GM18873 (cell line): ENCODE measurements at regions not wholly inside any gene's neighbourhood (a gene's known extent, or its start where the extent isn't known, plus 50 kb on each side); places are given as distances from the start of the nearest gene placed in this dataset.

ENCODE experiments used
- ATAC-seq: cut with Tn5 transposase; IDR thresholded peaks from one replicate; pipeline ENCODE4 v1.9.1; 2021; ENCODE audit warnings: mild to moderate bottlenecking, moderate library complexity, moderate number of reproducible peaks; ENCODE audit not compliant: unreplicated experiment, low FRiP score

DNA sequence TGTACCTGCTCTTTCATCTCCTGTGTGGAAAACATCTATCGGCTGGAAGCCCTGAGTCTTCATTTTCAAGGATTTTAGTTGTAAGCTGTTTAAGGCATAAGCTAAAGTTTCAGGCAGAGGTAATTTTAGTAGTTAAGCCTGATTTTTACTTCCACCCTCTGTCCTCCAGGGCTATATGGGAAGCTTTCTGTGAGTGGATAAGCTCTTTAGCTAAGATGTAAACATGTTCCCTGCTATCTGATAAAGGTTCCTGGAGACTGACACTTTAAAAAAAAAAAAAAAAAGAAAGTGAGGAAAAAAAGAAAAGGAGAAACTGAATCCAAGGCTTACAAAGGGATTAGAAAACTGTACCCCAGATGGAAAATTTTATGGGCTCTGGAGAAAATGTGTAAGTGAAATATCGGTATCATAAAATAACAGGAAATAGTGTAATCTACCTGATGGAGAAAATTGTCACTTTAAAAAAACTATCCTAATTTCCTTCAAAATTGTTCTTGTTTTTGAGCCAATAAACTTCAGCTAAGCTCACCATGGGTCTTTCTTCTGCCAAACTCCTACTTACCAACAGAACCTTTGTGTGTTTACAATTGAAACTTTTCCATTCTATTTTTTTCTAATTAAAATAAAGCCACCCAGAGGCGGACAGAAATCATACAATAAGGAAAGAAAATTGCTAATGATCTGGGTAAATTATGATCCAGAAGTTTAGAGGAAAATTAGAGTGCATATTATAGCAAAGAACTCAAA, 180.5 kb downstream of the TGFB2 start:
- ATAC-seq = no peak

DNA sequence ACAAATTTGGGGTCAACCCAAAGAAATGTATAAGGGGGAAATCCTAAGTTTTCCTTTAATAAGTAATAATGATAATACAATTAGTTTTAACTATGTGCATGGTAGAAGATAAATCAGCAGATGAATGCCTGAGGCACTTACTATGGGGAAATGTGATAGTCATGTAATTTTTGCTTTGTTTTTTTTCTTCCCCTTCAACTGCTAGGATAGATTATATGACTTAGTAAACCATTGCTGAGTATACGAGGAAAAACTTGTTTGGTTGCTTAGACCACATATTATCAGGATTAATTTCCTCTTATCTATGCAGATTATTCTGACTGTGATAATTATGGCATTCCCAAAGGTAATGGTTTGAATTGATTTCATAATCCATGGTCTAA, 181.1 kb downstream of the TGFB2 start:
- no peak for ATAC-seq

DNA sequence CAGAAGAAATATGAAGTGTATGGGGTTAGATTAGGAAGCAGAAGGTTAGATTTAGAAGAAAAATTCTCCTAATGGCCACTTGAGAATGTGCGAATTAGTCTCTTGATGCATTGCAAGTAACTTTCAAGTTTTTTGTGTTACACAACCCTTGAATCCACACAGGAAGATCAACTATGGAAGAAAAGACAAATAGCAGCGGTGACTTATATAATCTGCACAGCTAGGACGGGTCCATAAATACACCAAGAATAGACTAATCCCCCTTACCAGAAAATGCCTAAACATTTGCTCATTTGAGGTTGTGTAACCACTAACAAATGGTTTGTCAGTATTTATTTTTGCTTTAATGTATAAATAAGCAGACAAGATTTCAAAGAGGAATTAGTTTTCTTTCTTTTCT, 182.6 kb downstream of the TGFB2 start:
- no peak for ATAC-seq

DNA sequence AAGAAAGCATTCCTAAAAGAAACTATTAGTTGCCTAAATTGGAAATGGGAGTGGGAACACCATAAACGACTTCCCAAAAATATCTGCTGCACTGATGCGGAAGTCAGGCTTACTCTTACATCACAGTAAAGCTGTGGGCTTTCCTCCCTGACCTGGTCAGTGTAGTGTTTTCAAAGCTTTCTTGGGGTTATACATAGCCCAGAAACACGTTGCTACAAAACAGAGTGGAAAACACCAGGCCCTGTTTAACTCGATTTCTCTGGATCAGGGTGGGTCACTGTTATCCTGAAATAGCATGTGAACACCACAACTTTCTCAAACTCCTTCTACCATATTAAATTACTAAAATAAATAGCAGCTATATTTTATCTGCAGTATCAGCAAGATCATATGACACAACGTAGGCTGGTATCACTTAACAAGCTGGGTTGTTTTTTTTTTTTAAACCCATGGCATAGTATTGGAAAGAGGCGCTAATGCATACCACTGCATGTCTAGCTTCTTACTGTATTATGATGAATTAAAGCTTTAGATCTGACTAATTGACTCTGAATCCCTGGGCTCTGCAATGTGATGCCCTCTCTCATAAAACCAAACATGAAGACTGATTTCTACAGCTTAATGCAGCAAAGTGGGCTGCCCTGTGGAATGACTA, 184.6 kb downstream of the TGFB2 start:
- ATAC-seq = no peak

DNA sequence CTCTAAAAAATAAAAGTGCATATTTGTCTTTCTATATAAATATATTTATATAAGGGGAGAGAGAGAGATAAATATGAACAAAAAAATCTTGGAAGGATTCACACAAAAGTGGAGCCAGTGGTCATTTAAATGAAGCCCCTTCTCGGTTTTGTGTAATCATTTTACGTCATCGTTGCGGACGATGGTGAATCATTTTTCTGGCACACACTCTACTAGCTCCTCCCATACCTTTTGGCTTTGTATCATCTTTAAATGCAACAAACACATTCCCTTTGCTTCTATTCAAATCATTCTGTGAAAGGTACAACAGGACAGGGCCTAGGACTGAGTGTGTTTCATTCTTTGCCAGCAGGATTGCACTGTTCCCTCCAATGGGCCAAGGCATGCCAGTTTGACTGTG, 186.8 kb downstream of the TGFB2 start:
- ATAC-seq = no peak

DNA sequence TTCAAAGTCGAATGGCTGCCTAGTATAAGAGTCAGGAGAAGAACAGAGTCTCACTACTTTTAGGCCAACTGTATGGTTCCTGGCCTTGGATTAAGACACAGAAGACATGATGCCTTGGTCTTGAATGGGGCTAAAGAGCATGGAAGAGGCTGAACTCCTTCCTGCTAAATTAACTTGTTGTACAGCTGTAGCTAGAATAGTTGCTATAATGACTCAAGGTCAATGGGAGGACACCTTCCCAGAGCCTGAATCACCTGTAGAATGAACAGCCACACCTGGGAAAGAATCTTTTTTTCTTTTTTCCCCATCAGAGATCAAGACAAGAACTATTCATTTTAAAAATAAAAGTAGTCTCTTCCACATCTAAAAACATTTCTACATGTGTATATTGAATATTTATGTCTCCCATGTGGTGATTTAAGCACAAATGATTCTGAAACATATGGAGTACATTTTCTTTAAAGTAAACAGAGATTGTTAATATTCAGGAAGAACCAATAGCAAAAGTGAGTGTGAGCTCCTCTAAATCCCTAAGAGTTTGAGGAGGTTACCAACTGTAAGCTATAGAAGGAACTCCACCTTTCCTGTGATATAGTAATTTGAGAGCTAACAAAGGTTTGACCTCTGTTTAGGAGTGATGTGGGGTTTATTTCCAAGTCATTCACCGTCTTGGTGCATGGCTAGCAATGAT, 191.3 kb downstream of the TGFB2 start:
- ATAC-seq = no peak

DNA sequence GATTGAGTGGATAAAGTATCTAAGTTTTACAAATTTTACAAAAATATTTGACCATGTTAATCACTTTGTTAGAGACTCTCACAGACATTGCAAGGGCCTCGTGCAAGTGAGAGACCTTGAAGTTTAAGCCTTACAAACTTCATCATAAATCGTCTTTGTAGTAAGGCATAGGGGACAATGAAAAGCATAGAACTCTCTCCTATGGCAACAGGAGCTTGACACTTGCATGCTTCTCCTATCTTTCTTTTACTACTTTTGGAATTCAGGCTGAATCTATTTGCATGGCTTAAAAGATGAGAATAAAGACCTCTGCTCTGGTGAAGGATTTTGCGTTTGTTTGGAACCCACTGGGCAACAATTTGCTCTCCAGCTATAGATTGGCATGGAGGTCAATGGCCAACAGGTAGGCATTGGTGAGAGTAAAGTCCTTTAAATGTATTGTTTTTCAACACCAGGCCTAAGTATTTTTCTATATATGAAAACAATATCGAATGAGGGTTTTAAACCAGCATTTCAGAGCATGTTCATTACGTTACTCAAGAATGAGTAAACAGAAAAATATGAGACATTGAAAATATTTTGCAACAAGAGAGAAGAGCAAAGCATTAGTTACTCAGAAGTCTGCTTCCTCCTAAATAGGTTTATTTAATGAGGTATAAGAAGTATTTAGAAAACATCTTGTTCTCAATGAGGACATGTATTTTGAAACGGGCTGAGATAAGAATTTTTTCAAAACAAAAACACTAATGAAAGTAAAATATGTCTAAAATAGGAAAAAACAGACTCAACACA, 192.2 kb downstream of the TGFB2 start:
- ATAC-seq = no peak

DNA sequence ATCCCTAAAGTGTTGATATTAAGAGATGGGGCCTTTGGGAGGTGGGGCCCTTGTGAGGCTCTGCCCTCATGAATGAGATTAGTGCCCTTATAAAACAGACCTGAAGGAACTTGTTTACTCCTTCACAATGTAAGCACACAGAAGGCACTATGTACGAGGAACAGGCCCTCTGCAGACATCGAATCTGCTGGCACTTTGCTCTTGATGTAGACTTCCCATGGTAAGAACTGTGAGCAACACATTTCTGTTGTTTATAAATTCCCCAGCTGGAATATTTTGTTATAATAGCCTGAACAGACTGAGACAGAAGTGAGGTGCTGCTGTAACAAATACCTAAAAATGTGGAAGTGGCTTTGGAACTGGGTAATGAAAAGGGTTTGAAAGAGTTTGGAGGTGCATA, 193.2 kb downstream of the TGFB2 start:
- no peak for ATAC-seq

DNA sequence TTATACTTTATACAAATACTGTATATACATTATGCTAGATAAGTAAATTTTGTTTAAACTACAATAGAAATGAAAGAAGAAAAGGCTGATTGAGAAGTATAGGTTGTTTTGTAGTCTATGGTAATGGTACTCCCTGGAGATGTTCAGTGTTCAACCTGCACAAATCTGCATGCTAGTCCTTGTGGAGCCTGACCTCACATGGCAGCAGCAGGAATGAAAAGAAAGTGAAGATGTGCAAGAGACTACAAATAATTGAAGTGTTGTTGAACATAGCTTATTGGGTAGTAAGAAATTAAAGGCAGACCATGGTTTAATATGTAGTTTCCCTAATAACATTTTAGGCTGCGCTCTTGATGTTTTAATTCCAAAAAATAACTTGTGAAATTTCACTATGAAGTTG, 201.2 kb downstream of the TGFB2 start:
- no peak for ATAC-seq

DNA sequence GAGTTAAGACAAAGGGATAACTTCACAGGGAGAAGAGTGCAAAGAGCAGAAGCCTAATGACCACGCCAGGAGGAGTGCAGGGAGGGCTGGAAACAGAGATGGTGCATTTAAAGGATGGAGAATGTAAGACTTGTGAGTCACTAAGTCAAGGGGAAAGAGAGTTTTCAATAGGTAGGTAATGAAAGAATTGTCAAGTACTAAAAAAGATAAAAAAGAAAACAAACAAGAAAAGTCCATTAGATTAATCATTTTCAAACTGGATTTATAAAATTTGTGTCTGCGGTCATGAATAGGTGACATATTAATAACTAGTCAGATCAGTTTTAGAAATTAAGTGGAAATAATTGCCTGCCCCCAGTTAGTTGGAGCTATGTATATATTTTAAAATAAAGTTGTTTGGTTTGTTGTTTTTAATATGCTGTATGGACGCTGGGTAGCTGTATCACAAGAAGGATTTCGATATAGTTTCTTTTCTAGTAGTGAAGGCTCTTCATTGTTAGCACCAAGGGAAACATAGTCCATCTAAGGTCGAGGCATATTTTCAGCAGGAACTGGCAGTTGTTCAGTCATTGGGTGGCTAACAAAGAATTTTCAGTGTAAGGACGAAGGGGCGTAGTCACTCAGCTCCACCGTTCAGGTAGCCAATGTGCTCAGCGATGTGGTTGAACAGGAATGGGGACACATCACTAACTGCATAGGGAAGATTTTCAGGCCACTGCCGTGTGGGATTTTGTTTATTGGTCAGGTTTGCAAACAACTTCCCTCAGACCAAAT, 203.0 kb downstream of the TGFB2 start:
- no peak for ATAC-seq

DNA sequence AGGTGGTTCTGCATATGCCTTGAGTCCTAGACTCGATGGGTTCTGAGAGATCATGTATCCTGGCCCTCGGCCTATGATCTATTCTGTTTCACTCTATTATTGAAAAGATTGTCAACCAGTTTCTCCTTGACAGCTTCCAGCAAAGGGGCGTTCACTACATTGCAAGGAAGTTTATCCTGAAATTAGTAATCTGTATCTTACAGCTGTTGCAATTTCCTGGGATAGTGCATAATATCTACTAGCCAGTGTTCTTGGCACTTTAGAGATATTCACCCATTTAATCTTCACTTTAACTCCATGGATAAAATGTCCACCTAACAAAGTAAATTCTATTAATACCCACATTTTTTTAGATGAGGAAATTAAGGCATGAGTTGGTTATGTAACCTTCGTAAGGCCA, 203.6 kb downstream of the TGFB2 start:
- ATAC-seq = no peak

DNA sequence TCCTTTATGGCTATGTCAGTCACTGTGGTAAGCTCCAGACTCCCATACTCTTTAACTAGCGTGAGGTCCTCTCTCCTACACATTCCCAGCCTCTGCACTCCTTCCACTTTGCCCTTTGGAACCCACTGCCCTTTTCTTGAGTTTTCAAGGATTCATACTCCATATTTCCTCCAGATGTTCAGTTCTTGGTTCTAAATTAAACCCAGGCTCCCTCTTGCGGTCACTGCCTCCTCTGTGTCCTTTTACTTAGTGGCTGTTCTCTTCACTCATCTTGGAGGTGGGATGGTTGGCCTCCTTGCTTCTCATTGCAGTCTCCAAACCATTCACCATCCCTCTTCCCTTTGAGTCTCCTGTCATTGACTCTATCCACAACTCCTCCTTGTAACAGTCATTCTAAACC, 208.1 kb downstream of the TGFB2 start:
- ATAC-seq = no peak

DNA sequence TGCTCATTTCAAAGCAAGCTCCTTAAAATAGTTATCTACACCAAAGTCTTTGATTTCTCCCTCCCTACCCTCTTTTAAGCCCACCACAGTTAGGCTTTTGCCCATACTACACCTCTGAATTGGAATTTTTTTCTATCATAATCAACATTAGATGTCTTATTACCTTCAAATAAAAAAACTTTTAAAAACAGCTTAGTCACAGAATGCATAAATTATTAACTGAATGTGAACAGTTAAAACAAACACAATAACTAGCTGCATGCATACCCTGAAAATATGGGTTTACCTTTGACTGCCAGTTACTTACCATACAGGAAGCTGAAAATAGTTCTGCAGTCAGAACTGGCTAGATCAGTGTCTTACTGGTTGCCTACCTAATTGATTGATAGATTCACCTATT, 210.9 kb downstream of the TGFB2 start:
- no peak for ATAC-seq

DNA sequence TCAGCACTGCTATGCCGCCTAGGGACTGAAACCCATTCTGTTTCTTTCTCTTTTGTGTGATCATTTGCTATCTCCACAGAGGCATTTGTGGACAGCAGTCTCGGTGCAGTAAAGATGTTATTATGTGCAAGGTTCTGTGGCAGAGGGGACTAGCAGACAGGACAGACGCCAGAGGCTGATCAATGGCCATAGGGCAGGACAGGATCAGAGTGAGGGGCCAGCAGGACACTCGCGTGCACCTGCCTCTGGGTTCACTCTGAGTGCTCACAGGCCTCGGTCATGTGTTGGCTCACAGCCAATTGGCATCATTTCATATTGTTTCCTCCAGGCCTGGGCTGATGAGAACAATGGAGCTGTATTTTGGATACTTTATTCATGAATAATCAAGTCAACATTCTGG, 212.6 kb downstream of the TGFB2 start:
- no peak for ATAC-seq

DNA sequence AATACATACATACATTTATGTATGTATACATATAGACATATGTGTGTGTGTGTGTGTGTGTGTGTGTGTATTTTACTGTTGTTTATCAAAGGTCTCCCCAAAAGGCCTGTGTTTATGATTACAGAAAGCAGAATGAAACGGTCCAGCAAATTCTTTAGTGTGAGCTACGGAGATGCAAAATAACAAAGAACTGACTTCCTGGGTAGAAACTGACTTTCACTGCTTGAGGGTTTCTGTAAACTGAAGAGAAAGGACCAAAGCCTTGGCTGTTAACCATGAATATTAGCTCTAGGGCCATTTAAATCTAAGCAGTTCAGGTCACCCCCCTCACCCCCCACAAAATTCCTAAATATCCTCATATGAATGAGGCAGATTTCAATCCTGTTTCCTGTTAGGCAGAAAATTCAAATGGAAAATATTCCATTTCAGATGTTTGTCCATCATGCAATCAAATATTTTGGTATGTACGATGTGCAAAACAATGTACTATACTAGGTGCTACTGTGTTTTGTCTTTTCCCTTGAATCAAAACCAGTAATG, 213.2 kb downstream of the TGFB2 start:
- no peak for ATAC-seq

DNA sequence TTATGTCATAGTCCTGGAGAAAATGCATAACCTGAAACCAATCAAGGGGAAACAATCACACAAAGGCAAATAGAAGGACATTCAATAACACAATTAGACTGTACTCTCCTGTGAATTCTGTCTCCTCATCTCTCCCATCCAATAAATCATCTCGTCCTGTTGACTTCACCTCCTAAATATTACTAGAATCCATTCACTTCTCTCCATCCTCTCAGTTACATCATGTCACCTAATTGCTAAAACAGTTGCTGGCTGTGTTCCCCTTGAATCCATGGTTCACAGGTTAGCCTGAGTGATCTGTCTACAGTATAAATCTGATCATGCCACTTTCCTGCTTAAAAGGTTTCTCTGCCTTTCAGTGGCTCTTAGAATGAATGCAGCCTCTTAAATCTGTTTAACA, 220.2 kb downstream of the TGFB2 start:
- no peak for ATAC-seq

DNA sequence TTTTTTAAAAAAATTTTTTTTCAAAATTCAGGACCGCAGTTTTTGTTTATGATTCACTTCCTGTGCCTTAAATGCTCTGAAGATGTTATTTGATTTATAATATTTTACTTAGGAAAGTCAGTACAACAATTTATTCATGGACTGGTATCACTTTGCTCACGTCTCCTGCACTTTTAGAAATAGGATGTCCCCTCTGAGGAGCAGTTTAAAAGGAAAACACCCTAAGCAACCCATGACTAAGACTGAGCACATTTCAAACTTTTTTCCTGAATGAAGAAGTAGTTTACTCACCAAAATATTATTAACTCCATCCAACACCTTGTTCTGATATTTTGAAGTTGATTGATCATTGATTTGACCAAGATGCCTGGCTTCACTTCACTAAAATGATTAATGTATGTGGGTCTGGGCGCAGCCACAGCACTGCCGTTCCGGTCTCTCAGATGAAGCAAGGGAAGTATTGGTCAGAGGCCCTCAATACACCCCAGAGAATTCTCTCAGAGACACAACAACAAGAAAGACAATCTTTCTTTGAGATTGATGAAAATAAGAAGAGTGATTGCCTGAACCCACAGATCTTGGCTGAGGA, 223.9 kb downstream of the TGFB2 start:
- no peak for ATAC-seq

DNA sequence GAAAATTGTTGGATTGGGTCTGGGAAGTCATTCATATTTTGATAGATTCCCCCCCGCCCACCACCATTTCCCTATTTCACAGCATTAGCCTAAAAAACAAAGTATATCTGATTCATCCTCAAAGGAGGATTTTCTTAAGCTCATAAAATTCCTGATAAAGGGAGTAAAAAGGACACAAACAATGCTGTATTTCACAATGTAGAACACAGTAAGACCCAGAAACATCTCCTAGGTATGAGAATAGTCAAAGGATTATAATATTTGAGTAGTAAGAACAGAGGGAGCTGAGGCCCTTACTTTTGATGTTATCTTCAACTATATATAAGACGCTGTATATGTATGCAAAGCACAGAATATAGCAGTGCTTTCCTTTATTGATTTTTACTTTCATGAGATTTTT, 225.3 kb downstream of the TGFB2 start:
- ATAC-seq = no peak

DNA sequence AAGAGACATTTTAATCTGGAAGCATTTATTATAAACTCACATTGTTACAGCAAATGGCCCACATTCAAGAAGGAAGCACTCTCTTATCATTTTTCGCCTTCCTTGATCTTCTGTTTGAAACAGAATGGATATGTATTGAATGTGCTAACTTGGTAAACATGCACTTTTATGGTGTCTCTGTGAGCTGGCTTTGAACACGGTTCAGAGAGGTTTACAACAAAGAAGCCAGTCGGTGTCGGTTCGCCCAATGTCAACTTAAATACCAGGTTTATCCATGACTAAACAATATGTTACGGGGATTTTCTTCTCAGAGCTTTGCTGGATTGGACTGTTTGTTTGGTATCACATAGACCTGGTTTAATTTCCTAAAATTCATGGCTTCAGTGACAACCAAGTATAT, 226.4 kb downstream of the TGFB2 start:
- no peak for ATAC-seq

DNA sequence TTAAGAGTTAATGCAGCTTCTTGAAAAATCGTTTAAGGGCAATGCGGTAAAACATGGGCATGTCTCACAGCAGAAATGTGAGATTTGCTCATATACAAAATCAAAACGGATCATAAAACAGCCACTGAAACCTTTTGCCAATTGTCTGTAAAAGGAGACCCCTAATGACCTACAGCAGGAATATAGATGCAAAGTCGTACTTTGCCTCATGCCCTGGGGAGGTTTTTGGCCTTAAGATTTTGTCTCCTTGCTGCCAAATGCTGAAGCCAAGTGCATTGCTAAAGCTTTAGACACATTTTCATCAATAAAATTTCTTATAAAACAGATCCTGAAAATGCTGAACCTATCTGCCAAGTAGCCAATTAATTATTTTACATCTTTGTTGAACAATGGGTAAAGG, 226.9 kb downstream of the TGFB2 start:
- no peak for ATAC-seq
